ENCODE measurements at regions not wholly inside any gene's neighbourhood (a gene's known extent, or its start where the extent isn't known, plus 50 kb on each side); places are given as distances from the start of the nearest gene placed in this dataset.

DNA sequence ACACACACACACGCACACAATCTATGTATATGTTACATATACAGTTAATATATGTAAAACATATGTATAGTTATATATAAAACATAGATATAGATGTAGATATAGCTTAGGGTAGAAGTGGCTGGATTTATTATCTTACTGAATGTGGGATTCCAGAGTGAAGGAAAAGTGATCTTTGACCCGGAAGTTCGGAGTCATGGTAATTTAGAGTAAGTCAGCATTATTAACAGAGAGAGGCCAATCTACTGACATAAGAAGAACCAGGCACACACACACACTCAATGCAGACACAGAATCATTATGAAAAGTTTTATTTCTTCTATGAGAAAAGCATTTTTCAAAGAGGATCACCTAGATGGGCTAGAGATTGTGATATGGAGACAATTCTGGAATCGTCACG is 384.2 kb upstream of the NOVA1 start:
- H3K4me3 ChIP-seq (ENCODE audit: low read depth, low read length), result no peak overlapping the region
- no peak overlapping the region for H3K27ac ChIP-seq (ENCODE audit: low read depth, low read length)
- CTCF ChIA-PET, result no interaction called here
- POLR2A ChIA-PET, result no interaction called here
- no peaks in the 10 kb centered on the region for H3K9me3 ChIP-seq (ENCODE audit: control insufficient read depth, insufficient read depth, low read length)
- no peaks in the 10 kb centered on the region for H3K27me3 ChIP-seq (ENCODE audit: control insufficient read depth, insufficient read depth, low read length)
- DNase-seq (ENCODE audit: low read depth, low spot score), result no peak
- TF ChIP-seq, protein P1, sequence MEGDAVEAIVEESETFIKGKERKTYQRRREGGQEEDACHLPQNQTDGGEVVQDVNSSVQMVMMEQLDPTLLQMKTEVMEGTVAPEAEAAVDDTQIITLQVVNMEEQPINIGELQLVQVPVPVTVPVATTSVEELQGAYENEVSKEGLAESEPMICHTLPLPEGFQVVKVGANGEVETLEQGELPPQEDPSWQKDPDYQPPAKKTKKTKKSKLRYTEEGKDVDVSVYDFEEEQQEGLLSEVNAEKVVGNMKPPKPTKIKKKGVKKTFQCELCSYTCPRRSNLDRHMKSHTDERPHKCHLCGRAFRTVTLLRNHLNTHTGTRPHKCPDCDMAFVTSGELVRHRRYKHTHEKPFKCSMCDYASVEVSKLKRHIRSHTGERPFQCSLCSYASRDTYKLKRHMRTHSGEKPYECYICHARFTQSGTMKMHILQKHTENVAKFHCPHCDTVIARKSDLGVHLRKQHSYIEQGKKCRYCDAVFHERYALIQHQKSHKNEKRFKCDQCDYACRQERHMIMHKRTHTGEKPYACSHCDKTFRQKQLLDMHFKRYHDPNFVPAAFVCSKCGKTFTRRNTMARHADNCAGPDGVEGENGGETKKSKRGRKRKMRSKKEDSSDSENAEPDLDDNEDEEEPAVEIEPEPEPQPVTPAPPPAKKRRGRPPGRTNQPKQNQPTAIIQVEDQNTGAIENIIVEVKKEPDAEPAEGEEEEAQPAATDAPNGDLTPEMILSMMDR (IDR thresholded peaks at IDR 0.05; ENCODE audit: low read depth, low read length), result no peak

DNA sequence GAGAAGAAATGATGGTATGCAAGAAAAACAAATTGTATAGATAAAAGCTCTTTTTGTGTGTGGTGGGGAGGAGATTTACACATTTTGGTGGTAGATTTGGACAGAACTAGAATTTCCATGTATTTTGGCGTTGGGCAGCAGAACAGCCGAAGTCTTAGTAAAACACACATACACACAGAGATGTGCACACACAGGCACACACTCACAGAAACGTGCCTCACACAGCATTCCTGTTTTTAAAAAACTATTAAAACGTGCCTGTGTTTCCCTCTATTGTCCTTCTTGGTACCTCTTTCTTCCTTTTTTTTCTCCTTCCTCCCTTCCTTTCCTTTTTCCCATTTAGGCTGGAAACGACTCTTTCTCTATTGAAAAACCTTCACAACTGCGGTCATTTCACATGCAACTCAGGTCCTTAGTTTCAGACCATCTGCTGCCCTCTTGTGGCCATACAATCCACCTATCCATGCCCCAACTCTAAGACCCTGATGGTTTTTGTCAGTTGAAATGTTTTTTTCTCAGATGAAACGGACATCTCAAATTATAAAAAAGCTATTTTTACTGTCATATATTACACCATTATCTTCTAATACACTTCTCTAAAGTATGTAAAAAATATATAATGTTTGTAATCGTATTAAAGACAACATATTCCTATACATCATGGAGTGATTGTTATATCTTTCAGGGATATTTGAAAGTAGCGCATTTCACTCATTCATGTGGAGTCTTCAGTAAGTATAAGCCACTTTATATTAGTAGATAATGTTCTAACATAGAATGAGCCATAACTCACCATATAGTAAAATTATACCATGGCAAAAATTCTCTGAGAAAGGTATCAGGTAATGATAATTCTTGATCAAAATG is 386.7 kb upstream of the NOVA1 start:
- DNase-seq (ENCODE audit: low read depth, low spot score), result no peak
- Histone ChIP-seq H3K27ac (ENCODE audit: low read depth, low read length) (no peak overlapping the region), H3K27me3 (ENCODE audit: control insufficient read depth, insufficient read depth, low read length) (no peaks in the 10 kb centered on the region), H3K9me3 (ENCODE audit: control insufficient read depth, insufficient read depth, low read length) (peaks cover 3% of the 10 kb centered on the region; the same call in 1 of the 2 replicates), H3K4me3 (ENCODE audit: low read depth, low read length) (no peak overlapping the region)
- TF ChIP-seq, protein P1 (IDR thresholded peaks at IDR 0.05; ENCODE audit: low read depth, low read length), result peak; percentile 51
- ChIA-PET CTCF (interaction anchor here (0.6 to 2.1 kb wide), 2 partner anchors 547 to 591 kb away, joined by 3 to 7 read pairs; no protein-coding TSS in a partner anchor), POLR2A (no interaction called here)

DNA sequence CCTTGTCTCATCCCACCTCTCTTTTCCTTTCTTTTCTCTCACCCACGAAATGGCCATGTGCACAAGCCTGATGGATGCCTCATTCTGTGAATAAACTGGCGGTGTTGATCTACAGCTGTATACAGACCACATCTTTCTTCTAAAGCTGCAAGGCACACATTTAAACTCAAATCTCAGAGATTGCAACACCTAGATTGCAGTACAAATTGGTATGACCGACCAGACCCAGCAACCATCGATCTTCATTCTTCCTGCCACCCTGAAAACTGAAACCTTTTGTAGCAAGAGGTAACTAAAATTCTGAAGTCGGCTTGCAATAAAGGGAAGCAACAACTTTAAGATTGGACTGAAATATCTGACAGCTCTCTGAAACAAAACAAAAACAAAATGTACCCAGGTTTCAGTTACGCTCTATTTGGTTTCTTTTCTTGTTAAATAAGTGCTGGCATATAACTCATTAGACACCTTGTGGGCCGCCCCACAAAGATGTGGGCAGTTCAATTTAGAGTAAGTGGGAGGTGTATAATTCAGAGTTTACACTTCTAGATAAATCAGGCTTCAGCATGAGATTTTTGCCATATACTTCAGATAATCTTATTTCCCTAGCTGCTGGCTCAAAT is 390.0 kb upstream of the NOVA1 start:
- Histone ChIP-seq H3K27ac (ENCODE audit: low read depth, low read length) (no peak overlapping the region), H3K4me3 (ENCODE audit: low read depth, low read length) (no peak overlapping the region), H3K27me3 (ENCODE audit: control insufficient read depth, insufficient read depth, low read length) (no peaks in the 10 kb centered on the region), H3K9me3 (ENCODE audit: control insufficient read depth, insufficient read depth, low read length) (peaks cover 3% of the 10 kb centered on the region; the same call in 1 of the 2 replicates)
- TF ChIP-seq, protein P1 (IDR thresholded peaks at IDR 0.05; ENCODE audit: low read depth, low read length), result no peak
- ChIA-PET POLR2A (no interaction called here), CTCF (no interaction called here)
- DNase-seq (ENCODE audit: low read depth, low spot score), result no peak

DNA sequence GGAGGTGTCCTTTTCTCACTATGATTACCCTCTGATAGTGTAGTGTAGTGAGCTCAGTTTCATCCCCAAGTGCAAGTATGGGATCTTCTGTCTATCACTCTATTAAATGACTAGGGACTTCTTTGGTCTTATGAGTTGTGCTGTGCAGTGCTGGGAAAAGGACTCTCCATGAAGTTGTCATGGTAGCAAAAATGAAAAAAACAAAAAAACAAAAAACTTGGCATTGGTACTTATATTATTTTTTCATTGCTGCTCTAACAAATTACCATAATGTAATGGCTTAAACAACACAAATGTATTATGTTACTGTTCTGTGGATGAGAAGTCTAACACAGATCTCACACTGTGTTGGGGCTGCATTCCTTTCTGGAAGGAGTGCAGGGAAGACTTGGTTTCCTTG is 393.1 kb upstream of the NOVA1 start:
- DNase-seq (ENCODE audit: low read depth, low spot score), result no peak
- no peak overlapping the region for H3K4me3 ChIP-seq (ENCODE audit: low read depth, low read length)
- no peak overlapping the region for H3K27ac ChIP-seq (ENCODE audit: low read depth, low read length)
- H3K9me3 ChIP-seq (ENCODE audit: control insufficient read depth, insufficient read depth, low read length), result peaks cover 9% of the 10 kb centered on the region; the same call in 1 of the 2 replicates
- TF ChIP-seq, protein P1 (IDR thresholded peaks at IDR 0.05; ENCODE audit: low read depth, low read length), result no peak
- no peaks in the 10 kb centered on the region for H3K27me3 ChIP-seq (ENCODE audit: control insufficient read depth, insufficient read depth, low read length)
- POLR2A ChIA-PET, result no interaction called here
- CTCF ChIA-PET, result no interaction called here
